HCT116 (cell line): ENCODE measurements at regions not wholly inside any gene's neighbourhood (a gene's known extent, or its start where the extent isn't known, plus 50 kb on each side); places are given as distances from the start of the nearest gene placed in this dataset.

ENCODE experiments used
- ATAC-seq: fragments of 200-7000 bp; cut with Tn5 transposase; 2 replicates; pipeline ENCODE4 v1.9.1; 2020; ENCODE audit warnings: mild to moderate bottlenecking, moderate library complexity
- BruUV-seq: library from RNA; stranded (reverse); fragments of 400-500 nt; replicated peaks from 2 replicates; lab custom pipeline; 2021; lab: Mats Ljungman, UMichigan
- CTCF ChIA-PET: fragments of 300-600 bp; sonication (Branson Sonifier 250); formaldehyde crosslinking; loops from one replicate; lab custom pipeline; 2021; ENCODE audit warnings: antibody characterized with exemption; lab: Charles Lee
- POLR2A ChIA-PET: fragments of 300-600, 350-600 bp; sonication (Branson Sonifier 250); formaldehyde crosslinking; loops from one replicate; lab custom pipeline; 2021; ENCODE audit warnings: antibody characterized with exemption; lab: Charles Lee
- RAD21 ChIA-PET, 2 experiments: fragments of 300-600 bp; sonication (Branson Sonifier 250); formaldehyde crosslinking; loops; one replicate each; lab custom pipeline; 2023; ENCODE audit warnings: low total read pairs in 2 of 2; ENCODE audit not compliant: uncharacterized antibody in 2 of 2, unreplicated experiment in 2 of 2, low non-redundant PET in 1 of 2; lab: Charles Lee
- DNase-seq: peaks from one replicate; pipeline ENCODE4 v3.0.0-alpha.2; 2010; ENCODE audit warnings: low read depth, low spot score
- H2AFZ ChIP-seq: fragments of 200-600 bp; shearing (Covaris generic), sonication (generic); 2 replicates; pipeline ENCODE4 v1.6.1; 2017; ENCODE audit warnings: low read depth, mixed run types, mixed read lengths, antibody characterized with exemption, low read length; ENCODE audit not compliant: poor library complexity, severe bottlenecking
- H3K27ac ChIP-seq: 2 replicates; pipeline ENCODE4 v1.5.1; 2012; ENCODE audit warnings: low read depth, low read length
- H3K27me3 ChIP-seq: fragments of 200-600 bp; sonication (generic); 2 replicates; pipeline ENCODE4 v1.6.1; 2016; ENCODE audit warnings: mixed run types, low read length, mixed read lengths; ENCODE audit not compliant: insufficient read depth
- H3K36me3 ChIP-seq, 2 experiments: fragments of 200-500 bp in 1 of 2; fragments of 200-600 bp in 1 of 2; sonication (Bioruptor generic) in 1 of 2; sonication (generic) in 1 of 2; 2 replicates each; pipeline versions ENCODE4 v1.5.1 to v1.6.1; 2014 to 2016; ENCODE audit warnings: low read length in 2 of 2, inconsistent platforms in 1 of 2, mixed read lengths in 1 of 2, mixed run types in 1 of 2; ENCODE audit not compliant: insufficient read depth in 2 of 2, control insufficient read depth in 1 of 2
- H3K4me1 ChIP-seq, 2 experiments: fragments of 200-600 bp in 1 of 2; sonication (generic) in 1 of 2; 2 replicates each; pipeline versions ENCODE4 v1.5.1 to v1.6.1; 2012 to 2017; ENCODE audit warnings: low read length in 2 of 2, inconsistent platforms in 1 of 2, mild to moderate bottlenecking in 1 of 2, mixed read lengths in 1 of 2, mixed run types in 1 of 2, moderate library complexity in 1 of 2; ENCODE audit not compliant: insufficient read depth in 2 of 2, control insufficient read depth in 1 of 2
- H3K4me2 ChIP-seq: fragments of 200-600 bp; sonication (generic); 2 replicates; pipeline ENCODE4 v1.6.1; 2017; ENCODE audit warnings: mixed run types, low read length, mixed read lengths
- H3K4me3 ChIP-seq, 2 experiments: fragments of 200-600 bp in 1 of 2; sonication (generic) in 1 of 2; replicated peaks in 1 of 2; 2 replicates each; pipeline ENCODE4 v1.5.1; 2011 to 2016; ENCODE audit warnings: low read length in 2 of 2, control low read depth in 1 of 2, low read depth in 1 of 2, mild to moderate bottlenecking in 1 of 2, mixed read lengths in 1 of 2, mixed run types in 1 of 2
- H3K79me2 ChIP-seq: fragments of 200-600 bp; sonication (generic); 2 replicates; pipeline ENCODE4 v1.6.1; 2017; ENCODE audit warnings: mild to moderate bottlenecking, mixed run types, low read length, moderate library complexity, mixed read lengths; ENCODE audit not compliant: insufficient read depth
- H3K9ac ChIP-seq: fragments of 200-600 bp; sonication (generic); 2 replicates; pipeline ENCODE4 v1.6.1; 2016; ENCODE audit warnings: low read length, mixed read lengths
- H3K9me2 ChIP-seq: fragments of 200-600 bp; sonication (generic), shearing (Covaris generic); 2 replicates; pipeline ENCODE4 v1.6.1; 2017; ENCODE audit warnings: mixed run types, mild to moderate bottlenecking, moderate library complexity; ENCODE audit not compliant: insufficient read depth
- H3K9me3 ChIP-seq, 2 experiments: fragments of 200-500 bp in 1 of 2; fragments of 200-600 bp in 1 of 2; sonication (Bioruptor generic) in 1 of 2; sonication (generic) in 1 of 2; 2 replicates each; pipeline ENCODE4 v1.6.1; 2014 to 2017; ENCODE audit warnings: low read length in 2 of 2, mixed read lengths in 2 of 2, inconsistent platforms in 1 of 2, low read depth in 1 of 2, mild to moderate bottlenecking in 1 of 2, mixed run types in 1 of 2, moderate library complexity in 1 of 2; ENCODE audit not compliant: control insufficient read depth in 1 of 2, insufficient read depth in 1 of 2
- H4K20me1 ChIP-seq: fragments of 200-600 bp; sonication (generic), shearing (Covaris generic); 2 replicates; pipeline ENCODE4 v1.6.1; 2017; ENCODE audit warnings: mixed run types, mild to moderate bottlenecking, moderate library complexity; ENCODE audit not compliant: insufficient read depth
- CBX3 ChIP-seq: IDR thresholded peaks from 2 replicates; pipeline ENCODE4 v1.6.1; 2012; ENCODE audit warnings: low read depth
- EZH2 ChIP-seq: fragments of 200-600 bp; sonication (generic); IDR thresholded peaks from 2 replicates; pipeline ENCODE4 v1.6.1; 2017; ENCODE audit warnings: antibody characterized with exemption, mixed run types
- EZH2phosphoT487 ChIP-seq: fragments of 200-600 bp; IDR thresholded peaks from 2 replicates; pipeline ENCODE4 v1.6.1; 2018; ENCODE audit warnings: antibody characterized with exemption, borderline replicate concordance
- RAD21 ChIP-seq: IDR thresholded peaks from 2 replicates; pipeline ENCODE4 v1.6.1; 2012; ENCODE audit warnings: low read depth, mild to moderate bottlenecking
- SP1 ChIP-seq: IDR thresholded peaks from 2 replicates; pipeline ENCODE4 v1.6.1; 2012; ENCODE audit warnings: low read depth
- SRF ChIP-seq: IDR thresholded peaks from 2 replicates; pipeline ENCODE4 v1.6.1; 2012; ENCODE audit warnings: low read depth
- YY1 ChIP-seq: IDR thresholded peaks from 2 replicates; pipeline ENCODE4 v1.6.1; 2011; ENCODE audit warnings: low read length, low read depth, moderate library complexity, mild to moderate bottlenecking; ENCODE audit not compliant: insufficient replicate concordance; ENCODE audit errors: extremely low read depth
- ZFX ChIP-seq: fragments of 450-650 bp; IDR thresholded peaks from 2 replicates; pipeline ENCODE4 v1.6.1; 2017
- ZNF274 ChIP-seq: fragments of 200-500 bp; sonication (Bioruptor generic); IDR thresholded peaks from 2 replicates; pipeline ENCODE4 v1.6.1; 2014; ENCODE audit warnings: mild to moderate bottlenecking, low read depth, low read length, inconsistent platforms
- intact Hi-C: fragments of 100-400 bp; cut with micrococcal nuclease; formaldehyde crosslinking; loops from 2 replicates; pipeline ENCODE4 v1.10.0; 2022
- TF ChIP-seq, protein P1 (sequence below): IDR thresholded peaks from 2 replicates; pipeline ENCODE4 v1.6.1; 2012
- TF ChIP-seq, protein P2 (sequence below): IDR thresholded peaks from 2 replicates; pipeline ENCODE4 v1.6.1; 2012
- TF ChIP-seq, protein P3 (sequence below), 3 experiments: fragments of 200-600 bp in 1 of 3; sonication (generic) in 1 of 3; IDR thresholded peaks in 2 of 3; conservative IDR thresholded peaks in 1 of 3; 2 replicates each; pipeline ENCODE4 v1.5.1; 2012 to 2017; ENCODE audit warnings: low read depth in 2 of 3, low read length in 2 of 3, antibody characterized with exemption in 1 of 3, borderline replicate concordance in 1 of 3, control low read depth in 1 of 3, mild to moderate bottlenecking in 1 of 3, mixed read lengths in 1 of 3, mixed run types in 1 of 3, moderate library complexity in 1 of 3; ENCODE audit not compliant: insufficient read depth in 1 of 3
- TF ChIP-seq, protein P4 (sequence below): IDR thresholded peaks from 2 replicates; pipeline ENCODE4 v1.6.1; 2011; ENCODE audit warnings: mild to moderate bottlenecking, low read length, moderate library complexity; ENCODE audit not compliant: insufficient replicate concordance; ENCODE audit errors: extremely low read depth

DNA sequence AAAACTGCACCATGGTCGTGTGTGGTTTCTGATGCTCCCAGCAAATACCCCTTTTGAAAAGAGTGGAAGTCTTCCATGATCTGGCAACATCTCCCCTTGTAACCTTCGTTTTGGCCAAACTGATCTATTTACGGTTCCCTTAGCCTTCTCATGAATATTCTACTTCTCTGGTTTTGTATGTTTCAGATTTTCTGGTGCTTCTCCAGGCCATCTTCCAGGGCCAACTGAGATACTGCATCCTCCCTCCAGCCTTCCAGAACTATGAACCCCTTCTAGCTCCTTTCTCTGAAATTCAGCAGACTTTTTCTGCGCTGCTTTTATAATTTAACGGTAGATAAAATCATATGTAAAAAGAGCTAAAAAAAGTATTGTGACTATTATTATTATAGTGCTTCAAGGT, 97.7 kb downstream of the XCL2 start:
- POLR2A ChIA-PET = interaction anchor here (0.7 kb wide), 1 partner anchor 900 kb away, joined by 5 read pairs; no protein-coding TSS in a partner anchor
- BruUV-seq = no TSS peak

More for the DNA sequence above, 97.7 kb downstream of the XCL2 start:
- H3K4me2 ChIP-seq = no peak overlapping the region
- DNase-seq = no peak
- no peak overlapping the region for H3K4me3 ChIP-seq
- intact Hi-C loops = no loop called here
- no peak overlapping the region for H2AFZ ChIP-seq
- H3K9me2 ChIP-seq = no peaks in the 10 kb centered on the region
- H3K27me3 ChIP-seq = no peaks in the 10 kb centered on the region
- no peak overlapping the region for H3K27ac ChIP-seq
- no peaks in the 10 kb centered on the region for H3K9me3 ChIP-seq
- H3K4me1 ChIP-seq = peaks cover 6 to 7% of the 10 kb centered on the region in 2 experiments; a peak in 2 of 4 replicates
- CTCF ChIA-PET = interaction anchor here (0.6 kb wide), 1 partner anchor 153 kb away, joined by 3 read pairs; no protein-coding TSS in a partner anchor
- TF ChIP-seq CBX3 (no peak), EZH2 (no peak), ZFX (no peak), YY1 (no peak), SP1 (no peak), RAD21 (no peak), ZNF274 (no peak), SRF (no peak), EZH2phosphoT487 (no peak)
- TF ChIP-seq, protein P1, sequence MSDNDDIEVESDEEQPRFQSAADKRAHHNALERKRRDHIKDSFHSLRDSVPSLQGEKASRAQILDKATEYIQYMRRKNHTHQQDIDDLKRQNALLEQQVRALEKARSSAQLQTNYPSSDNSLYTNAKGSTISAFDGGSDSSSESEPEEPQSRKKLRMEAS = no peak
- TF ChIP-seq, protein P2, sequence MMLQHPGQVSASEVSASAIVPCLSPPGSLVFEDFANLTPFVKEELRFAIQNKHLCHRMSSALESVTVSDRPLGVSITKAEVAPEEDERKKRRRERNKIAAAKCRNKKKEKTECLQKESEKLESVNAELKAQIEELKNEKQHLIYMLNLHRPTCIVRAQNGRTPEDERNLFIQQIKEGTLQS = no peak
- TF ChIP-seq, protein P3, sequence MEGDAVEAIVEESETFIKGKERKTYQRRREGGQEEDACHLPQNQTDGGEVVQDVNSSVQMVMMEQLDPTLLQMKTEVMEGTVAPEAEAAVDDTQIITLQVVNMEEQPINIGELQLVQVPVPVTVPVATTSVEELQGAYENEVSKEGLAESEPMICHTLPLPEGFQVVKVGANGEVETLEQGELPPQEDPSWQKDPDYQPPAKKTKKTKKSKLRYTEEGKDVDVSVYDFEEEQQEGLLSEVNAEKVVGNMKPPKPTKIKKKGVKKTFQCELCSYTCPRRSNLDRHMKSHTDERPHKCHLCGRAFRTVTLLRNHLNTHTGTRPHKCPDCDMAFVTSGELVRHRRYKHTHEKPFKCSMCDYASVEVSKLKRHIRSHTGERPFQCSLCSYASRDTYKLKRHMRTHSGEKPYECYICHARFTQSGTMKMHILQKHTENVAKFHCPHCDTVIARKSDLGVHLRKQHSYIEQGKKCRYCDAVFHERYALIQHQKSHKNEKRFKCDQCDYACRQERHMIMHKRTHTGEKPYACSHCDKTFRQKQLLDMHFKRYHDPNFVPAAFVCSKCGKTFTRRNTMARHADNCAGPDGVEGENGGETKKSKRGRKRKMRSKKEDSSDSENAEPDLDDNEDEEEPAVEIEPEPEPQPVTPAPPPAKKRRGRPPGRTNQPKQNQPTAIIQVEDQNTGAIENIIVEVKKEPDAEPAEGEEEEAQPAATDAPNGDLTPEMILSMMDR (IDR thresholded peaks at IDR 0.05 in 2 of 3, conservative IDR thresholded peaks at IDR 0.05 in 1 of 3; ENCODE audit: borderline replicate concordance in 1 of 3, insufficient read depth in 1 of 3, low read depth in 2 of 3, low read length in 2 of 3) = no peak
- TF ChIP-seq, protein P4, sequence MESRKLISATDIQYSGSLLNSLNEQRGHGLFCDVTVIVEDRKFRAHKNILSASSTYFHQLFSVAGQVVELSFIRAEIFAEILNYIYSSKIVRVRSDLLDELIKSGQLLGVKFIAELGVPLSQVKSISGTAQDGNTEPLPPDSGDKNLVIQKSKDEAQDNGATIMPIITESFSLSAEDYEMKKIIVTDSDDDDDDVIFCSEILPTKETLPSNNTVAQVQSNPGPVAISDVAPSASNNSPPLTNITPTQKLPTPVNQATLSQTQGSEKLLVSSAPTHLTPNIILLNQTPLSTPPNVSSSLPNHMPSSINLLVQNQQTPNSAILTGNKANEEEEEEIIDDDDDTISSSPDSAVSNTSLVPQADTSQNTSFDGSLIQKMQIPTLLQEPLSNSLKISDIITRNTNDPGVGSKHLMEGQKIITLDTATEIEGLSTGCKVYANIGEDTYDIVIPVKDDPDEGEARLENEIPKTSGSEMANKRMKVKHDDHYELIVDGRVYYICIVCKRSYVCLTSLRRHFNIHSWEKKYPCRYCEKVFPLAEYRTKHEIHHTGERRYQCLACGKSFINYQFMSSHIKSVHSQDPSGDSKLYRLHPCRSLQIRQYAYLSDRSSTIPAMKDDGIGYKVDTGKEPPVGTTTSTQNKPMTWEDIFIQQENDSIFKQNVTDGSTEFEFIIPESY = no peak
- no peak overlapping the region for H3K9ac ChIP-seq
- no peaks in the 10 kb centered on the region for H3K79me2 ChIP-seq
- no peaks in the 10 kb centered on the region for H4K20me1 ChIP-seq
- RAD21 ChIA-PET = interaction anchor here in 1 of 2 experiments (0.6 kb wide), 1 partner anchor 360 kb away, joined by 3 read pairs; no protein-coding TSS in a partner anchor
- H3K36me3 ChIP-seq = no peaks in the 10 kb centered on the region
- ATAC-seq = no peak
